Panc1 (cell line): ENCODE measurements at regions not wholly inside any gene's neighbourhood (a gene's known extent, or its start where the extent isn't known, plus 50 kb on each side); places are given as distances from the start of the nearest gene placed in this dataset.

Experiments
- ATAC-seq: fragments of 200-7000 bp; cut with Tn5 transposase; 2 replicates; pipeline ENCODE4 v1.9.1; 2020; ENCODE audit warnings: mild to moderate bottlenecking, moderate library complexity
- BruUV-seq: library from RNA; stranded (reverse); fragments of 400-500 nt; replicated peaks from 2 replicates; lab custom pipeline; 2021; lab: Mats Ljungman, UMichigan
- CTCF ChIA-PET: fragments of 300-600 bp; sonication (Branson Sonifier 250); formaldehyde crosslinking; loops from one replicate; lab custom pipeline; 2022; ENCODE audit warnings: antibody characterized with exemption; lab: Charles Lee
- POLR2A ChIA-PET: fragments of 300-600 bp; sonication (Branson Sonifier 250); formaldehyde crosslinking; loops from one replicate; lab custom pipeline; 2022; ENCODE audit warnings: antibody characterized with exemption; lab: Charles Lee
- DNase-seq: peaks from one replicate; pipeline ENCODE4 v3.0.0-alpha.2; 2010; ENCODE audit warnings: low read depth, low spot score
- H3K27ac ChIP-seq: 2 replicates; pipeline ENCODE4 v1.5.1; 2011; ENCODE audit warnings: mild to moderate bottlenecking, low read length, inconsistent platforms
- H3K27me3 ChIP-seq: fragments of 200-500 bp; sonication (Bioruptor generic); 2 replicates; pipeline ENCODE4 v1.6.0; 2014; ENCODE audit warnings: low read length, inconsistent platforms; ENCODE audit not compliant: control insufficient read depth, insufficient read depth
- H3K36me3 ChIP-seq: fragments of 200-500 bp; sonication (Bioruptor generic); 2 replicates; pipeline ENCODE4 v1.5.1; 2014; ENCODE audit warnings: inconsistent platforms, mild to moderate bottlenecking, low read length, moderate library complexity; ENCODE audit not compliant: control insufficient read depth, insufficient read depth
- H3K4me1 ChIP-seq: 2 replicates; pipeline ENCODE4 v1.5.1; 2011; ENCODE audit warnings: inconsistent platforms, mild to moderate bottlenecking, low read length, moderate library complexity; ENCODE audit not compliant: control insufficient read depth, insufficient read depth
- H3K4me3 ChIP-seq, 2 experiments: 2 replicates each; pipeline ENCODE4 v1.5.1; 2011 to 2012; ENCODE audit warnings: low read depth in 2 of 2, low read length in 2 of 2, mild to moderate bottlenecking in 2 of 2, inconsistent platforms in 1 of 2, moderate library complexity in 1 of 2
- H3K9me3 ChIP-seq: fragments of 200-500 bp; sonication (Bioruptor generic); 2 replicates; pipeline ENCODE4 v1.5.1; 2014; ENCODE audit warnings: low read depth, mild to moderate bottlenecking, inconsistent platforms, low read length, moderate library complexity; ENCODE audit not compliant: control insufficient read depth, insufficient read depth
- CTCF ChIP-seq: fragments of 450-650 bp; IDR thresholded peaks from 2 replicates; pipeline ENCODE4 v1.5.1; 2017; ENCODE audit warnings: mild to moderate bottlenecking
- POLR2AphosphoS5 ChIP-seq: IDR thresholded peaks from 2 replicates; pipeline ENCODE4 v1.6.1; 2012; ENCODE audit warnings: mild to moderate bottlenecking, low read depth, low read length, moderate library complexity
- REST ChIP-seq, 2 experiments: IDR thresholded peaks; 2 replicates each; pipeline ENCODE4 v1.6.1; 2011 to 2012; ENCODE audit warnings: low read depth in 2 of 2, control low read depth in 1 of 2, low read length in 1 of 2, mild to moderate bottlenecking in 1 of 2, moderate library complexity in 1 of 2; ENCODE audit not compliant: insufficient read depth in 1 of 2
- SIN3A ChIP-seq: IDR thresholded peaks from 2 replicates; pipeline ENCODE4 v1.6.1; 2012; ENCODE audit warnings: low read depth, mild to moderate bottlenecking, low read length, moderate library complexity, borderline replicate concordance; ENCODE audit not compliant: insufficient read depth
- TCF7L2 ChIP-seq: IDR thresholded peaks from 2 replicates; pipeline ENCODE4 v1.6.1; 2011; ENCODE audit warnings: mild to moderate bottlenecking, low read depth, low read length, inconsistent platforms
- in situ Hi-C: cut with HindIII; loops from 2 replicates; pipeline ENCODE4 v1.10.0; 2016; ENCODE audit warnings: low sequenced_read_pairs, low pct_unique_long_range_greater_than_20kb
- intact Hi-C: fragments of 100-400 bp; cut with micrococcal nuclease; formaldehyde crosslinking; loops from one replicate; pipeline ENCODE4 v1.10.0; 2022; ENCODE audit not compliant: unreplicated experiment

DNA sequence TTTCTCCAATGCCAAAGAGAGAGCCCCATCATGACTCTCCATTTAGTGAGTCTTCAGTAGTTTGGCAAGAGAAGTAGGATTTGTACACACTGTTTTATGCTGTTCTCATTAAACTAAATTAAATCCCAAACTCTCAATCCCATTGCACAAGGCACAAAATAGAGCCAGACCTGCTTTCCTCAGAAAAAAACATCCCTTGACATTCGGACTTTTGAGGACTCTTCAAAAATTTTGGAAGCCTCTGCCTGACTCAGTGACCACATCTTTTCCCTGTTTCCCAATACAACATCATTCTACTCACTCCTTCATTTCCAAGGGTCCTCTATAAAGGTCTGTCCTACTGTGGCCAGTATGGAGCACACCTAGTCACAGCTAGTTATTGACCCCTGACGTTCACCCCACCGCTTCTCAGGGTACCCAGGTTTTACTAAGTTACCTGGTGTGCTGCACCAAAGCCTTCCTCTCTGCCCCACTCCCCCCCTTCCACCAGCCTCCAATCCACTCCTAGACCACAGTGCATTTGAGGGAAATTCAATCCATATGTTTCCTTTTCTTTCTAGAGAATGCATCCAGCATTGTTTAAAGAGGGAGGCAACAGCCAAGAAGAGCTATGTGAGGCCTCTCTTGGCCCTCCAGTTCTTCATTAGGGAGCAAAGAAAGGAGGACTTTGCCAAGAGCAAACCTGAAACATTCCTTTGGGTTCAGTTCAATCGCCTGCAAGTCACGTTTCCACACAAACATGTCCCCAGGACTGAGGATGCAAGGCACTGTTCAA lies 428.7 kb downstream of the PLPP3 start:
- no peak for TF ChIP-seq SIN3A
- TF ChIP-seq POLR2AphosphoS5: no peak
- TF ChIP-seq REST (IDR thresholded peaks at IDR 0.05; ENCODE audit: insufficient read depth in 1 of 2, low read depth in 2 of 2, low read length in 1 of 2): no peak
- TF ChIP-seq CTCF: no peak
- TF ChIP-seq TCF7L2: no peak
- POLR2A ChIA-PET: no interaction called here
- CTCF ChIA-PET: no interaction called here

GRCh38 chr1:56149761-56150160 lies 429.6 kb downstream of the PLPP3 start:
- DNase-seq (no peak), ATAC-seq (no peak)
- BruUV-seq: no TSS peak
- no peak for TF ChIP-seq CTCF
- TF ChIP-seq POLR2AphosphoS5: no peak
- TF ChIP-seq SIN3A: no peak
- TF ChIP-seq TCF7L2: no peak
- TF ChIP-seq REST (IDR thresholded peaks at IDR 0.05; ENCODE audit: insufficient read depth in 1 of 2, low read depth in 2 of 2, low read length in 1 of 2): no peak
- Histone ChIP-seq H3K9me3 (no peaks in the 10 kb centered on the region), H3K4me1 (no peaks in the 10 kb centered on the region), H3K27me3 (no peaks in the 10 kb centered on the region; the same call in 1 of the 2 replicates), H3K36me3 (no peaks in the 10 kb centered on the region), H3K27ac (no peak overlapping the region), H3K4me3 (no peak overlapping the region)
- in situ Hi-C loops (no loop called here), intact Hi-C loops (no loop called here)
- ChIA-PET CTCF (no interaction called here), POLR2A (no interaction called here)

More for the DNA sequence above, 428.7 kb downstream of the PLPP3 start:
- Histone ChIP-seq H3K36me3 (no peaks in the 10 kb centered on the region), H3K27me3 (no peaks in the 10 kb centered on the region; the same call in 1 of the 2 replicates), H3K27ac (no peak overlapping the region), H3K4me1 (no peaks in the 10 kb centered on the region), H3K9me3 (no peaks in the 10 kb centered on the region), H3K4me3 (no peak overlapping the region)
- ATAC-seq (no peak), DNase-seq (no peak)
- in situ Hi-C loops (no loop called here), intact Hi-C loops (no loop called here)
- no TSS peak for BruUV-seq
